ENCODE measurements at regions not wholly inside any gene's neighbourhood (a gene's known extent, or its start where the extent isn't known, plus 50 kb on each side); places are given as distances from the start of the nearest gene placed in this dataset.

DNA sequence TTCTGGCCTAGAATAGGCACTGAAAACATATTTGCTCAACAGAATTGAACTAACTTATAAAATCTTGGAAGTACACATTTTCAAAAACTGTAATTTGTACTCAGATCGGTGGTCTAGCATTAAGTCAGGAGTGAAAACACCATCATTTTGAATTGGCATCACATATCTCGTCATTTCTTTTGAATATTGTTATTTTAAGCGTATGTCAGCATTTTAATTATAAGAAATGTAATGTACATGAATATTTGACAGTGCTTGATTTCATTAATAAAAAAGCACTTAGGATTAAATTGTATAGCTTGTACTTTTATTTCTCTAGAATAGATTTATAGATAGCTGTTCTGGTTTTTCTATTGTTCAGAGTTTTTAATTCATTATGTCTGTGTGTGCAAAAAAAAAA lies 892.2 kb downstream of the BCL11B start:
- DNase-seq: no peak
- no peak for ATAC-seq
- intact Hi-C loops (cut with DNase I): no loop called here

DNA sequence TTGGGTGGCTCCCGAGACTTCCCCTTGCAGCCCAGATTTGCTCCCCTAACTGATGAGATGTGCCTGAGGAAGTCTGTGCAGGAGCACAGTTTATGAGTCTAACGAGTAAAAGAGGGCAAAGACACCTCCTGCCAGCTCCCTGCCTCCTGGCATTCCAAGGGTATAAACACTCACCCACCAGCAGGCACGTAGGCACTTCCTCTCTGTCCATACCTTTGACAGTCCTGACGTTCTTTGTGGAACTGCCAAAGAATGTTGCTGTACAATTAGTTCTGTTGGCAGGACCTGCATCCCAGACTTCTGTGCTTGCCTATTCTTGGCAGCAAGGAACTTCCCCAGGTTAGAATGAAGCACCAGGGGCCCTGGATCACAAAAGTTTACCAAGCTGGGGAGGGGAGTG lies 889.3 kb downstream of the BCL11B start:
- ATAC-seq: no peak
- DNase-seq: no peak
- intact Hi-C loops (cut with DNase I): no loop called here

DNA sequence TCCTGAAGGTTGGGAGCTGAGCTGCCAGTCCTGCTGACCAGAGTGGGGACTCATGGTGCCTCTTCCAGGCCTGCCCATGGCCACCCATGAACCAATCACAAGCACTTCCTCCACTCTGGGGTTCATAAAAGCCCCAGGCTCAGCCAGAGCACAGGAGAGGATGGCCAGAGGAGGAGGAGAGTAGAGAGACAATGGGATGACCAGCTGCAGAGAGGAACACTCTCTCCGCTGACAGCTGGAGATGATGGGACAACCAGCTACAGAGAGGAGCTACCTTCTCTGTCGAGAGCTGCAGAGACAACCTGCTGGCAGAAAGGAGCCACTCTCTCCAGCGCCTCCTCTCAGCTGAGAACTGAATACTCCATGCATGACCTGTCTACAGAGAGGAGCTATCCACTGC lies 886.1 kb downstream of the BCL11B start:
- DNase-seq (no peak), ATAC-seq (no peak)
- intact Hi-C loops (cut with DNase I): no loop called here

DNA sequence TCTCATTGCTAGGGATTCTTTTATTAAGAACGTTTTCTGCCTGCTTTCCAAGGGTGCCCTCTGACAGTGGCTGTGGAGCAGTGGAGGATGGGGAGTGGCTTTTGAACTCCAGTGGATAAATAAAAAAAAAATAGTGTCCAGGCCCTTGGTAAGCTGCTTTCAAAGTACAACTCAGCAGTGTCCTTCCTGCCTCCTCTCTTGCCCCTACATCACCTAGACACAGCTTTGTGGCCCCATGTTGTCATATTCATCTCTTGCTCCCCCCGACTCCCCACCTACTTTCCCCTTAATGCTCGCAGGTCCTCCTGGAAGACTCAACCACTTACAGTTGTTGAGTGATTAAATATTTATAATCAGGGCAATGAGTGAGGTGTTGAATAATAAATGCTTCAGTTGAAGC lies 880.9 kb downstream of the BCL11B start:
- no peak for ATAC-seq
- no peak for DNase-seq
- intact Hi-C loops (cut with DNase I): no loop called here

DNA sequence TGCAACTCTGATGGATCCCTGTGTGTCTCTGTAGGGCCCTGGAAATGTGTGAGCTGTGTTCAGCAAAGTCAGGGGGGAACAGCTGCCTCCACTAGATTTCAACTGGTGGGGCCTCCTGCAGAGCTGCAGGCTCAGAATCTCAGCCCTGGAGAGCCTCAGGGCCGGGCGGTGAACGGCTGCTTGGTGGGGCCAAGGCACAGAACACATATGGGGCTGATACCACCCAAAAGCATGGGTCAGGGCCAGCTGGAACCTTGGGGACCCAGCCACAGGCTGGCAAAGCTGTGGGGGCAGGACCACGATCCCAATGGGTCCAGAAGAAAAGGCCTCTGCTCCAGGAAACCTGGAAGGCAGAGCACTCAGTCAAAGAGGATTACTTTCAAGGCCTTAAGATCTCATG lies 878.5 kb downstream of the BCL11B start:
- no peak for ATAC-seq
- intact Hi-C loops (cut with DNase I): no loop called here
- no peak for DNase-seq

DNA sequence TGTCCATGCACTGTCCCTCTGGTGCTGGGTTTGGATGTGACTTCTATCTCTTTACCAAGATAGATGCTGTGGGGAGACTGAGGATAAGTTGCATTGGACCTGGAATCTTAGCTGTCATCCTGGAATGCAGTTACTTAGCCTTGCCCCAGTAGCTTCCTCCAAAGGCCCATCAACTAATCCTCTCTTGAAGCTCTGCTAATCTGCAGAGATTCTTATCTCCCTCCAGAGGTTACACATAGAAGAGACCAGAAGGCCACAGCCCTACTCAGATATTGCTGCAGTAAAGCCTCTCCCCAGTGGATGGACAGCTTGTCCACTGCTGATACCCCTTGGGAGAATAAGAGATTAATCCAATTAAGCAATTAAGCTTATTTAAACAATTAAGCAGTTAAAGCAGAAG lies 867.2 kb downstream of the BCL11B start:
- intact Hi-C loops (cut with DNase I): no loop called here
- DNase-seq (no peak), ATAC-seq (no peak)

DNA sequence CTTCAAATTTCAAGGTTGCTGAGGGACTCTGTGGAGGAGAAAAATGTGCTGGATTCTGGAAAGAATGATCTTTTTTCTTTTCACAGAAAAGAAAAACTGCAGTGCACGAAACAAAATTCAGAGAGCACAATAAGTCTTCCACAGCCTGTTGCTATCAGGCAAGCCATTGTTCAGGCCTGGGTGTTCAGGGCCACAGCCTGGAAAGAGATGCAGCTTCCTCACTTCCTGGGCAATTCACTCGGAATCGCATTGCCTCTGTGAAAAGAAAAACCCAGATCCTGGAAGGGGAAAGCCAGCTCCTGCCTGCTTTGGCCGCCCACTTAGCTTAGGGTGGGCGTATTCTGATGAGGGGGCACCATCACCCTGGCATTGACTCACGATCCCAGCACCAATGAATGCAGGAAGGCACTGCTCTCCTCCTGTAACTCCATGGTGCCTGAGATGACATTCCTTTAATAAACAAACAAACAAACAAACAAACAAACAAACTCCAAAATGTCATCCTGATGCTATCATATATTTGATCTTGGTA lies 863.9 kb downstream of the BCL11B start:
- intact Hi-C loops (cut with DNase I): no loop called here
- ATAC-seq (no peak), DNase-seq (no peak)

DNA sequence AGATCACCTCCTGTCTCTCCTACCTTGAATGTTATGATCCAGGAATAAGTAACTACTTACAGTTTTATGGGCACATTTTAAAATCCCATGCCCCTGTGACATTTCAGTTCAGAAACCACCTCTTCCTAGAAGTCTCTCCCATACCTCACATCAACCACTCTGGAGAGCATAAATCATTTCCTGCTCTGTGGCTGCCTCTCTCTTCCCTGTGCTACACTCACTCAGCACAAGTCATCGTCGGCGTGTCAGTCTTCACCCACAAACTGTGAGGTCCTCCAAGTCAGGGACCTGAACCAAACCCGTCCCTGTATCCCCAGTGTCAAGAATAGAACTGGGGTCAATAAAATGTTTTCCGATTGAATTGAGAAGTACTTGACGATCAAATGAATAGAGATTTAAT lies 863.3 kb downstream of the BCL11B start:
- intact Hi-C loops (cut with DNase I): no loop called here
- DNase-seq: no peak
- ATAC-seq: no peak

DNA sequence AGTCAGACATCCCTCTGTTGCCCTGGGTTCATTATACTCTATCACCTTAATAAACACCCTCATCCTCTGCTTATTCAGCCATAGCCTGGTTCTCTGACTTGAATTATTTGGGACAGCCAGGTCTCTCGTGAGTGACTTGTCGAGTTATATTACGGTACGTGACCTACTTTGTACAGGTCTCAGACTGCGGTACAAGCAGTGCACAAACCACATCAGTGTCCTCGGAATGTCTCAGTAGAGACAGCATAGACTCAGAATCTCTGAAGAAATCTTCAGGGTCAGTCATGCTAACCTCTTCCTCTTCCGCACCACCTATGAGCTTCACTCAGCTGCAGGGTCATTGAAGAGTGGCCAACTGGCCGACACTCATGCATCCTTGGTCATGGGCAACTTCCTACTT lies 860.8 kb downstream of the BCL11B start:
- DNase-seq (no peak), ATAC-seq (no peak)
- intact Hi-C loops (cut with DNase I): no loop called here

DNA sequence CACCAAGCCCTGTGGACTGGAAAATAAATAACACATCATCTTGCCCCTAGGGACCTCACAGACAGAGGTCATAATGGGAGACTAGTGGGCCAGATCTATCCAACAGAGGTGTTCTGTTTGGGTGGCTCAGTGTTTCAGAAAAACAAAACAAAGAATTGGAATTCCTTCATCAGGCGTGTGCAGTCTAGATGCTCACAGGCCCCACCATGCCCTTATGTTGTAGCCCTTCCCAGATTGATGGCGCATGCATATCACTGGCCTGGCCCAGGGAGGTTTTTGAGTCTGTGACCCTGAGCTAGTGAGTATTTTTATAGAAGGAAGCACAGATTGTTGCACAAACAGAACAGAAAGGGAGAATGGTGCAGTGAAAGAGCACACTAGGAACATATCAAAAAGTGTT lies 859.6 kb downstream of the BCL11B start:
- DNase-seq (no peak), ATAC-seq (no peak)
- intact Hi-C loops (cut with DNase I): no loop called here

DNA sequence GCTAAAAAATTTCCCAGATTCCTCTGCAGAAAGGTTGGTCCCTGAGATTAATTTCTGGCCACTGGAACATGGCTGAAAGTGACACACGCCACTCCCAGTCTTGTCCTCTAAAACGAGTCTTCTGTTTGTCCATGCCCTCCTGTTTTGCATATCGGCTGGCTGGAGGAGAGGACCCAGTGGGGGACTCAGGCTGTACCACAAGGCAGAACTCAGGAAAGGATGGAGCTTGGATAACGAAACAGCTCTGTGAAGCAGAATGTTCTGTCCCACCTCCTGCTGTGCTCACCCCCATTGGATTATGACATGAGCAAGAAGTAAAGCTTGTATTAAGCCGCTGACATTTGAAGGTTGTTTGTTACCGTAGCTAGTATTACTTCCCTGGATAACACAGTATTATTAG lies 856.2 kb downstream of the BCL11B start:
- intact Hi-C loops (cut with DNase I): no loop called here
- ATAC-seq (no peak), DNase-seq (no peak)

DNA sequence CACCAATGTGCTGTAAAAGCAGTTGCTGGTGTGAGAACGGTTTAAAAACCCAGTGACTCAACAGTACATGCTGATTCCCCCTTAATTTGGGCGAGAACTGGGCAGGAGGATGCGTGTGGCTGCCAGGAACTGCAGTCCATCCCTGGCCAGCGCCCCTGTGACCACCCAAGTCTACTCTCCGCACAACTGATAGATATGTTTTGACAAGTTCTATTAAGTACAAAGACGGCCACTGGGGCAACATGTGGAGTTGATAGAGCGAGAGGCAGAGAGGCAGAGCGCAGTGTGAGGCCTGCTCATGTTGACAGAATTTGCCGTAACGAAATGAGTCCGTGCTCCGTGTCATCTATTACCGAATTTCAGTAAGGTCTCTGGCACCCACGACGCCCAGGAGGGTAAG lies 855.0 kb downstream of the BCL11B start:
- intact Hi-C loops (cut with DNase I): no loop called here
- ATAC-seq: no peak
- DNase-seq: no peak

DNA sequence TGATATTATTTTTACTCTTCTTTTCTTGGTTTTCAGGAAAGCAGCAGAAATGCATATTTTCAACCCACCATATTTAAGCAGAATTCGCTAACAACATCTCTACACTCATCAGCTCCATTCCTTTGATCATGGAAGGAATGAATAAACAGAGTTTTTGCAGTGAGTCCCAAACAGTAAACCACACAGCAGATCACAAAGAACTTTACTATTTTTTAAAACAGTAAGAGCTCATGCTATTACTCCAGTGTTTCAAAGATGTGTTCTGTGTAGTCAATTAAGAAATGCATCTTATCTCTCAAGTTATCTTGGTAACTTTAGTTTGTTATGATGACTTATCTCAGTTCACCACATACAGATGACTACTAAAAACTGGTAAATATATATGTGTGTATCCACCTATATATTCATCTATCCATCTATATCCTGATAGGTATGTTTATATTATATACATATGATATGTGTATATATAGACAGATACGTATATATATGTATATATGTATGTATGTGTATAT lies 843.5 kb downstream of the BCL11B start:
- intact Hi-C loops (cut with DNase I): no loop called here
- DNase-seq (no peak), ATAC-seq (no peak)

DNA sequence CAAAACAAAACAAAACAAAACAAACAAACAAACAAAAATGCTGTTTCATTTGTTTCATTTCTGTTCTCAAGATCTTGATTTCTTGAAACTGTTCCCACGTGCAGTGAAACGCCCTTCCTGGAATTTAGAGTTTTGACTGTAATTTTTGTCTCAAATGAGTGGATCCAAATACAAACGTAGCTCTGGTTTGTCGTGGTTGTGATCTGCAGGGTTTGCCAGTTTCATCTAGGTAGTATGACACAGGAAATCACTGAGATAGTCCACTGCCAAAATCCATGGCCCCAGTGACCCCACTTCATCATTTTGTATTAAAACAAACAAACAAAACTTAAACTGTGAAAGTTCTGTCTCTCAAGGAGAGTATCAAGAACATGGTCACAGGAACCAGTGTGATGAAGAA lies 838.6 kb downstream of the BCL11B start:
- intact Hi-C loops (cut with DNase I): no loop called here
- no peak for DNase-seq
- ATAC-seq: no peak

DNA sequence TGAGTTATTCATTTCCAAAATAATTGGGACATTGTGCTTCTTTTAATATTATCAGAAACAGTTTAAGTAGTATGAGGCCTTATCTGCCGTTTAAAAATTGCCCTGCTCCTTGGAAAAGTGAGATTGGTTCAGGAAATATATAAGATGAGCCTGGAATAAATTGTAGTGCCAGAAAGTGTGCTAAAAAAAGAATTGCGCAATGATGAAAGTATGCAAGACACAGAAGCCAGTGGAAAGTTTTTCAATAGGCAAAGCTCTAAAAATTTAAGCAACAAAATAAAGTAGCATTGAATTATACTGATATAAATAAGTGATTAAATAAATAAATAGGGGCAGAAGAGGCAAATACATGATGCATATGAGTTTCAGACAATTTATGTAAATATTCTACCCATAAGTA lies 834.9 kb downstream of the BCL11B start:
- intact Hi-C loops (cut with DNase I): no loop called here
- DNase-seq (no peak), ATAC-seq (no peak)

DNA sequence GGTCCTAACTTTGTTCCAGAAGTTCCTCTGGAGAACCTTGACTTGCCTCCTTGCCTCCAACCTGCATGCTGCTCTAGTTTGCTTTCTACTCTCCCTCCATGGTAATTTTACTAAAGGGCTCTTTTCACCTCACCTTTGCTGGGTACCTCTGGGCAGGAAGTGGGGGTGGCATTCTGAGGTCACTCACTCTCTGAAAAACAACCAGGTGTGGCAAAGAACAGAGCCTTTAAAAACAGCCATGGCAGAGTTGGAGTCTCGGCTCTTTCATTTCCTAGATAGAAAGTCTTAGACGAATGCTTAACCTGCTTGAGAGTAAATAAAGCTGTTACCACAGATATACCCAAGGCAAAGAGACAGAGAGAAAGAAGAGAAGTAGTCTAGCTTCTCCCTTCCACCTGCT lies 827.9 kb downstream of the BCL11B start:
- DNase-seq (no peak), ATAC-seq (no peak)
- intact Hi-C loops (cut with DNase I): no loop called here

DNA sequence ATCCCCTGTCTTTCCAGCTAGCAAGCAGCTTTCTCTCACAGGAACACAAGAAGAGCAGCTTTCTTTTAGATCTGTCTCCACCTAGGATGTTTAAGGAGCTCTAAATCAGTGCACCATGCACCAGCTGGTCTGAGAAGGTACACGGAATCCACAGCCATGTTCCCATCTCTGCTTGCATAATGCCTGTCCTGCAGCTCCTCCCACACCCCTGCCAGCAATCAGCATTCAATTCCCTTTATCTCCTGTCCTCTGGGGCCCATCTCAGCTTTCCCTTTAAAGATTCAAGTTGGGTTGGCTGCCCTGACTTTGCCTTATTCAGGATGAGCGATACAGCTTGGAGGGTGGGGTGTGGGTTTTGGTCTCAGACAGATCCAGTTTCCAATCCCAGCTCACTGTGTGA lies 826.3 kb downstream of the BCL11B start:
- intact Hi-C loops (cut with DNase I): no loop called here
- ATAC-seq (no peak), DNase-seq (no peak)

DNA sequence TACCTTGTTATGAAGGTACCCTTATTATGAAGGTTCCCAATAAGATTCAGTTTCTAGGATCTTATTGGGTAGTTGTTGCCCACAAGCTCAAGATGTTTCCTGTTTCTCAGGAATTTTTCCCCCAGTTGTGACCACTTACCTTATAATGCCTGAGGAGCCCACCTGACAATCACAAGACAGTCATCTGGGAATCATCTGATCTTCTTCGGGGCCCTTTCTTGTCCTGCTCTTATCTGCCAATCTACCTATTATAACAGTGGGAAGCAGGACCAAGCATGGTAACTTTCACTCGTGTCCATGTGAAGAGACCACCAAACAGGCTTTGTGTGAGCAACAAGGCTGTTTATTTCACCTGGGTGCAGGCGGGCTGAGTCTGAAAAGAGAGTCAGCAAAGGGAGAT lies 825.5 kb downstream of the BCL11B start:
- intact Hi-C loops (cut with DNase I): no loop called here
- DNase-seq (no peak), ATAC-seq (no peak)

DNA sequence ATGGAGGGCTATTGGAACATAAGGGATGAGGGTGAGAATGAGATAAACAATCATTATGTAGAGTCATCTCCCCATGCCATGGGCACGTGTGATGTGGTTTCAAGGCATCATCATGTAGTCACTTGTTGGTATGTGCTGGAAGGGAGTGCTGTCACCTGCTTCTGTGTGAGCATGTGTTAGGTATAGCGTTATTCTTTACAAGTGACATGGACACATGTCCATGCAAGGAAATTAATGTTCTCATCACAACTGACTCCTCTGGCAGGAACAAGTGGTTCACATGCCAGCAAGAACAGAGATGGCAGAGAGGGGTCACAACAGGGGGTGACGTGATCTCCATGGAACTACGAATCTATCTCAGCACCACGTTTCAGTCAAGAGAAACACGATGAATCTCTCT lies 815.8 kb downstream of the BCL11B start:
- intact Hi-C loops (cut with DNase I): no loop called here
- no peak for DNase-seq
- ATAC-seq: no peak

DNA sequence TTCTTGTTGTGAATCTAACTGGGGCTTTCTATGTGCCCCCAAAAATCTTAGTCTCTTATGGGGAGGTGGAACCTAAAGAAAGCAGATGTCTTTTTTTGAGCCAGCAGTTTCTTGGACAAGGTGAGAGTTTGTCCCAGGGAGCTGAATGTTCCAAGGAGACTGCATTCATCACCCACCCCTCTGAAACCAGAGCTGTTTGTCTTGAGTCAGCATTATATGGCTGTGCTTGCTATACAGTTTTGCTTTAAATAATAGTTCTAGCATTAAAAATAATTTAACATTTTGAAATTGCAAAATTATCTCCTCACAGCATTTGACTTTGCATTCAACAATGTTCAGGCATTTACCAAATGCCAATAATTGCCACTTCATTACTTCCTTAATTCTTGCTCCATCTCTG lies 813.3 kb downstream of the BCL11B start:
- intact Hi-C loops (cut with DNase I): no loop called here
- ATAC-seq (no peak), DNase-seq (no peak)

DNA sequence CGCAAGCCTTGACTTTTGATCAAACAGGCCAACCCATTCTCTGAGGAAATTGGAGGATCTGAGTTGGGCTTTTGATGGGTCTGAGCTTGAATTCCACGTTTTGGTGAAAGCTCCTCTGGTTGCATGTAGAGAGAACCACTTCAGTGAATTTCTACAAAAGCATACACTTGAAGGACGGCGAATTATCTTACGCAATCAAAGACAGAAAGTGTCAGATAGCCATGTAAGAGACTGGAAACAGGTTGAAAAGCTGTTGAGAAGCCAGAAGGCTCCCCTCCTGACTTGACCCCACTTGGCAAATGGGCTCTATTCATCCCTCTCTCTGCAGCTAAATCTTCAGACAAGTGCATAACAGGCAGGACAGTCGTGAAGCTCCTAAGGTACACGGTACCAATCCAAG lies 809.1 kb downstream of the BCL11B start:
- intact Hi-C loops (cut with DNase I): no loop called here
- no peak for ATAC-seq
- no peak for DNase-seq

DNA sequence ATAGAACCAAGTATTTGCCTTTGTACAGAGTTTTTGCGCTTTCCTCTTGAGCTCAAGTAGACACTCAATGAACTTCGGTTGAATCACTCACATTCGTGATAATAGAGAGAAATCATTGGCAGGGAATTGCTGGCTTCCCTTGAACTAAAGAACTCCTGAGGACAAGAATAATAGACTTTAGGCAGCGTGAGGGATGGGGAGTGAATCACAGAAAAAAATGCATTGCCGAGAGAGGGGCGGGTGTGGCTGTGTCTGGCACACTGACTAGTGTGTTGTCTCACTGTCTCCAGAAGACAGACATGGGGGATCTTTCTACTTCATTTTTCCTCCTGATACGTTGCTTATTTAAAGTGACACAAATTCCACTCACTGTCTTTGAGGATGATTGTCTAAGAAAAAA lies 805.2 kb downstream of the BCL11B start:
- no peak for ATAC-seq
- intact Hi-C loops (cut with DNase I): no loop called here

More for the DNA sequence above, 805.2 kb downstream of the BCL11B start:
- no peak for DNase-seq

Measured in left cardiac atrium (tissue), 4 donors.